ENCODE measurements at regions not wholly inside any gene's neighbourhood (a gene's known extent, or its start where the extent isn't known, plus 50 kb on each side); places are given as distances from the start of the nearest gene placed in this dataset.

DNA sequence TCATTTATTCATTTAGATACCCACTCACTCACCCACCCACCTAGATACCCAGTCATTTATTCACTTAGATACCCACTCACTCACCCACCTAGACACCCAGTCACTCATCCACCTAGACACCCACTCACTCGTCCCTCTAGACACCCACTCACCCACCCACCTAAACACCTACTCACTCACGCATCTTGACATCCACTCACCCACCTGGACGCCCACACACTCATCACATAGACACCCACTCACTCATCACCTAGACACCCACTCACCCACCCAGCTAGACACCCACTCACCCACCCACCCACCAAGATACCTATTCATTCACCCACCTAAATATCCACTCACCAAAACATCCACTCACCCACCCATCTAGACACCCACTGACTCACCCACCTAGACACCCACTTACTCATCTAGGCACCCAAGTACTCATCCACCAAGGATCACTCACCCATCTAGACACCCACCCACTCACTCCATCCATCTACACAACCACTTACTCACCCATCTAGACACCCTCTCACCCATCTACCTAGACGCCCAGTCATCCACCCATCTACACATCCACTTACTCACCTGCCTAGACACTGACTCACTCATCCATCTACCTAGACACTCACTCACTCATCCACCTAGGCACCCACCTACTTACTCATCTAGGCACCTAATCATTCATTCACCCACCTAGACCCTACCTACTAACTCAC is 723.7 kb upstream of the RAB6C start:
- Histone ChIP-seq H3K4me3 (ENCODE audit: low read depth in 1 of 5, low read length in 5 of 5) (no peak overlapping the region), H3K27me3 (ENCODE audit: control insufficient read depth in 5 of 5, insufficient read depth in 4 of 5, low read length in 5 of 5) (no peaks in the 10 kb centered on the region), H3K9me3 (ENCODE audit: control insufficient read depth in 5 of 5, low read length in 5 of 5) (peaks cover 10 to 15% (median 12%) of the 10 kb centered on the region in 5 donors), H3K9ac (ENCODE audit: low read length in 5 of 5) (no peak overlapping the region), H3K4me1 (ENCODE audit: control insufficient read depth in 5 of 5, insufficient read depth in 5 of 5, low read length in 5 of 5) (no peaks in the 10 kb centered on the region), H3K36me3 (ENCODE audit: control insufficient read depth in 5 of 5, insufficient read depth in 5 of 5, low read length in 5 of 5) (no peaks in the 10 kb centered on the region), H3K27ac (ENCODE audit: low read depth, low read length) (no peak overlapping the region)

DNA sequence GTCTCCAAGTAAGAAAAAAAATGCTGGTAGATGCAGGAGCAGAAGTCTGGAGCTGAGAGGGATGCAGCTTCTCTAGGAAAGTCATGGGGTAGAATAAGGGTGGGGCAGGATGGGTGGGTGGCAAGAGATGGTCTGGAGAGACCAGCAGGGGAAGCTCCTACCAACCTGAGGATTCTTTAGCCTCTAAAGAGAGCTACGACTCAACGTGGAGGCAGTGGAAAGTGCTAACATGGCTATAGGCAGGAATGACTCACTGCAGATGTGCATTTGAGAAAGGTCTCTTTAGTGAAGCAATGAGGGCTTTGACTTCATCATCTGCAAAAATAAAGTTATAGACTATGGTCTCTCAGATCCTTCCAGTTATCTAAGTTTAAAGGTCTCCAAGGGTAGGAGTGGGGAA is 722.8 kb upstream of the RAB6C start:
- Histone ChIP-seq H3K9ac (ENCODE audit: low read length in 5 of 5) (no peak overlapping the region), H3K27me3 (ENCODE audit: control insufficient read depth in 5 of 5, insufficient read depth in 4 of 5, low read length in 5 of 5) (no peaks in the 10 kb centered on the region), H3K4me3 (ENCODE audit: low read depth in 1 of 5, low read length in 5 of 5) (no peak overlapping the region), H3K9me3 (ENCODE audit: control insufficient read depth in 5 of 5, low read length in 5 of 5) (peaks cover 10 to 15% (median 12%) of the 10 kb centered on the region in 5 donors), H3K36me3 (ENCODE audit: control insufficient read depth in 5 of 5, insufficient read depth in 5 of 5, low read length in 5 of 5) (no peaks in the 10 kb centered on the region), H3K4me1 (ENCODE audit: control insufficient read depth in 5 of 5, insufficient read depth in 5 of 5, low read length in 5 of 5) (no peaks in the 10 kb centered on the region), H3K27ac (ENCODE audit: low read depth, low read length) (no peak overlapping the region)

DNA sequence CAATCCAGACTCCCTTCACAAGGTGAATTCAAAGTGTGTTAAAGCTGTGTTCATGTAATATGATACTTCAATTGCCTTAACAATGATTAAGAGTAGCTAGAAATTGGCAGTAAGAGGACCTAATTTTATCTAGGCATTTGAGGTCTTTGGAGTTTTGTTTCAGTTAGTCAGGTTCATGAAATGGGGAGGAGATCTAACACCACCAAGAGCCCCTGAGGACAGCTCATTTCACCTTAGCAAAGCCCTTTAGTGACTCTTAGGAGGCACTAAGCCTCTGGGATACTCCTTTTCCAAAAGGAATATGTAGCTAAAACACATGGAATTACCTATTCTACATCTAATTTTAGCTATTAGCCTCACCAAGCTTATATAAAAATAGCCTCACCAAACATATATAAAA is 716.5 kb upstream of the RAB6C start:
- H3K36me3 ChIP-seq (ENCODE audit: control insufficient read depth in 5 of 5, insufficient read depth in 5 of 5, low read length in 5 of 5): no peaks in the 10 kb centered on the region
- no peaks in the 10 kb centered on the region for H3K4me1 ChIP-seq (ENCODE audit: control insufficient read depth in 5 of 5, insufficient read depth in 5 of 5, low read length in 5 of 5)
- H3K27me3 ChIP-seq (ENCODE audit: control insufficient read depth in 5 of 5, insufficient read depth in 4 of 5, low read length in 5 of 5): no peaks in the 10 kb centered on the region
- no peak overlapping the region for H3K27ac ChIP-seq (ENCODE audit: low read depth, low read length)
- H3K4me3 ChIP-seq (ENCODE audit: low read depth in 1 of 5, low read length in 5 of 5): no peak overlapping the region
- no peak overlapping the region for H3K9ac ChIP-seq (ENCODE audit: low read length in 5 of 5)
- H3K9me3 ChIP-seq (ENCODE audit: control insufficient read depth in 5 of 5, low read length in 5 of 5): peaks cover 13 to 24% (median 17%) of the 10 kb centered on the region in 5 donors

DNA sequence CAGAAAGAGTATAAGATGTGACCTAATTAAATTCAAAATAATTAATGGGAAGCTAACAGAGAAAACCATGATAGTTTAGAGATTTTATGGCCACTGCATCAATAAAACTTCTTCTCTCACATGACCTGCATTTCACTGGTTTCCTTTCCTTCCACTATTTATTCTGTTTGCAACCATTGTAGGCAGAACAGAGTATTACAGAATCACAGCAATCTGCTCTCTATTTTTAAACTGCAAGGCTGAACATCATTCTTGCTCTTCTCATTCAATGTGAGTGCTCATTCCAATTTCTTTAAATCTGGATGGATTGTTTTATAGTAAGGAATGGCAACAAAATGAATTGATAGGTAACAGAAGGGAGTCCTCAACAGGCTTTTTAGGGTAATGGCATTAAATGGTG is 715.5 kb upstream of the RAB6C start:
- Histone ChIP-seq H3K9me3 (ENCODE audit: control insufficient read depth in 5 of 5, low read length in 5 of 5) (peaks cover 7 to 20% (median 15%) of the 10 kb centered on the region in 5 donors), H3K27ac (ENCODE audit: low read depth, low read length) (no peak overlapping the region), H3K36me3 (ENCODE audit: control insufficient read depth in 5 of 5, insufficient read depth in 5 of 5, low read length in 5 of 5) (no peaks in the 10 kb centered on the region), H3K4me3 (ENCODE audit: low read depth in 1 of 5, low read length in 5 of 5) (no peak overlapping the region), H3K9ac (ENCODE audit: low read length in 5 of 5) (no peak overlapping the region), H3K4me1 (ENCODE audit: control insufficient read depth in 5 of 5, insufficient read depth in 5 of 5, low read length in 5 of 5) (no peaks in the 10 kb centered on the region), H3K27me3 (ENCODE audit: control insufficient read depth in 5 of 5, insufficient read depth in 4 of 5, low read length in 5 of 5) (no peaks in the 10 kb centered on the region)

DNA sequence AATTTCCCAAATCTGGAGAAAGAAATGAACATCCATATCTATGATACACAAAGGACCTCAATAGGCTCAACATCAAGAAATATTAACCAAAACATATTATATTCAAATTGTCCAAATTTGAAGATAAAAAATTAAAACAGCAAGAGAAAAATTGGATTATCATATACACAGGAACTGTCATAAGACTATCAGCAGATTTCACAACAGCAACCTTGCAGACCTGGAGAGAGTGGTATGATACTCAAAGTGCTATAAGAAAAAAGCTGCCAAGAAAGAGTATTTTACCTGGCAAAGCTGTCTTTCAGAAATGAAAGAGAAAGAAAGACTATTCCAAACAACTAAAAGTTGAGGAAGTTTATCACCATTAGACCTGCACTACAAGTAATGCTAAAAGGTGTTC is 711.9 kb upstream of the RAB6C start:
- Histone ChIP-seq H3K4me1 (ENCODE audit: control insufficient read depth in 5 of 5, insufficient read depth in 5 of 5, low read length in 5 of 5) (no peaks in the 10 kb centered on the region), H3K27ac (ENCODE audit: low read depth, low read length) (no peak overlapping the region), H3K36me3 (ENCODE audit: control insufficient read depth in 5 of 5, insufficient read depth in 5 of 5, low read length in 5 of 5) (no peaks in the 10 kb centered on the region), H3K27me3 (ENCODE audit: control insufficient read depth in 5 of 5, insufficient read depth in 4 of 5, low read length in 5 of 5) (no peaks in the 10 kb centered on the region), H3K9ac (ENCODE audit: low read length in 5 of 5) (no peak overlapping the region), H3K4me3 (ENCODE audit: low read depth in 1 of 5, low read length in 5 of 5) (no peak overlapping the region), H3K9me3 (ENCODE audit: control insufficient read depth in 5 of 5, low read length in 5 of 5) (peaks cover 3 to 20% (median 14%) of the 10 kb centered on the region in 5 donors)

DNA sequence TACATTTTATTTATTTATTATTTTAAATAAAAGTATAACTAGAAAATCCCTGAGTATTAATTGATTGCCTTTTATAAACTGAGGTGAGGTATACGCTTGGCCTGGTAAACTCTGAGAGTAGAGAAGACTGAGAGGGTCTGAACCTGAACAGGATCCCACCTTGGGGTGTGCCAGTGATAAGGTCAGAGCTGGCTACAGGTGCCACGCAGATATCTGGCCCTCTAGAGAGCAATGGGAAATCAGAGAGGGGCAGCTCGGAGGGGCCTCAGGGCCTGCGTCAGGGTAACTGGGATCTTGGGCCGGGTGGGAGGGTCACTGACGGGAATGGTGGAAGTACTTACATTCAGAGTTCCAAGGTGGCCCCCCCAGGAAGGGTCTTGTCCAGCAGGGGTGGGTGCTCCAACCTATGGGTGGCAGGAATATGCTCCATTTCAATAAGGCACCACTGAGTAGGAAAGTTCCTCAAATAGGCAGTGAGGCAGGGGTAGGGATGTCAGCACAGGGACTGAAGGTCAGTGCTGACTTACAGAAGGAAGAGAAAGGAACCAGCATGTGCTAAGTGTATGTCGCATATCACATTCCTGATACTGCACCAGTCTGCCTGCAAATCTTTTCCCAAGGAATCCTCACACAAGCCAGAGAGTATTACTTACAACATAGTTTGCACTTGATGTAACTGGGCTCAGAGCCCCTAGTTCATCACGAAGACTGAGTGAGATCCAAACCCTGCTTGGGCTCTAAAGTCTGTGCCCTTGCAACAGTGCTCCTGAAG is 706.0 kb upstream of the RAB6C start:
- Histone ChIP-seq H3K4me1 (ENCODE audit: control insufficient read depth in 5 of 5, insufficient read depth in 5 of 5, low read length in 5 of 5) (no peaks in the 10 kb centered on the region), H3K27me3 (ENCODE audit: control insufficient read depth in 5 of 5, insufficient read depth in 4 of 5, low read length in 5 of 5) (no peaks in the 10 kb centered on the region), H3K4me3 (ENCODE audit: low read depth in 1 of 5, low read length in 5 of 5) (no peak overlapping the region), H3K9ac (ENCODE audit: low read length in 5 of 5) (no peak overlapping the region), H3K9me3 (ENCODE audit: control insufficient read depth in 5 of 5, low read length in 5 of 5) (peaks cover 0 to 9% (median 5%) of the 10 kb centered on the region in 5 donors), H3K27ac (ENCODE audit: low read depth, low read length) (no peak overlapping the region), H3K36me3 (ENCODE audit: control insufficient read depth in 5 of 5, insufficient read depth in 5 of 5, low read length in 5 of 5) (no peaks in the 10 kb centered on the region)

DNA sequence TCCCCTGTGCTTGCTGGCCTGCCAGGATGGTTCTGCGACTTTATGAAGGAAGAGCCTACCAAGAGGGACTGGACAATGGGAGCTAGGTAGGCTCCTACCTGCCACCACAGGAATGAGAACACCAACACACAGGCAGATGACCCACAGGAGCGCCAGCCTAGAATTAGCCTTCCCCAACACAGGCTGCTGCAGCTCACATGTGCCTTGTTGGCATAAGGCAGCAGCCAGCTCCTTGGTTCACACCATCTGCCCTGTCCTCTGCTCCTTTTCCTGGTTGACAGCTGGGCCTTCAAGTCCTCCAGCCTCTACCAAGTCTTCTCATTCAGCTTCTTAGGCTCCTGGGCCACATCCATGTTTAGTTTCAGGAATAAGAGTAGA is 705.4 kb upstream of the RAB6C start:
- H3K9ac ChIP-seq (ENCODE audit: low read length in 5 of 5): no peak overlapping the region
- H3K27ac ChIP-seq (ENCODE audit: low read depth, low read length): no peak overlapping the region
- no peaks in the 10 kb centered on the region for H3K27me3 ChIP-seq (ENCODE audit: control insufficient read depth in 5 of 5, insufficient read depth in 4 of 5, low read length in 5 of 5)
- peaks cover 0 to 6% (median 5%) of the 10 kb centered on the region in 5 donors for H3K9me3 ChIP-seq (ENCODE audit: control insufficient read depth in 5 of 5, low read length in 5 of 5)
- no peaks in the 10 kb centered on the region for H3K36me3 ChIP-seq (ENCODE audit: control insufficient read depth in 5 of 5, insufficient read depth in 5 of 5, low read length in 5 of 5)
- H3K4me1 ChIP-seq (ENCODE audit: control insufficient read depth in 5 of 5, insufficient read depth in 5 of 5, low read length in 5 of 5): no peaks in the 10 kb centered on the region
- H3K4me3 ChIP-seq (ENCODE audit: low read depth in 1 of 5, low read length in 5 of 5): no peak overlapping the region

DNA sequence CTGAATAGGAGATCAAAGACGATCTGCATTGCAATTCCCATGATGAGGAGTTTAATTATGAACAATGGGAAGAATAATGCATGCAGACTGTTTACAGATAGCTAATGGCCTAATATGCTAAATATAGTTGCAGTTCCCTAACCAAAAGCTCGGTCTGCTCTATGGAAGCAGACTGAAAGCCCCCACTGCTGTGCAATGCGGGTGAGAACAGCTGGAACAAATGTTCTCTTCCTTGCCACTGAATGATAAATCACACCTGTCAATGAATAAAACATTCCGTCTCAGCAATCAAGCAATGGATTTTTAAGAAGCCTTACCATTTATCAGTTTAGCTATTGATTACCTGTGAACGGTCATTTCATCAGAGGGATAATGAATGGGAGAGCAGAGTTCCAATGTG is 704.5 kb upstream of the RAB6C start:
- H3K27ac ChIP-seq (ENCODE audit: low read depth, low read length): no peak overlapping the region
- peaks cover 0 to 12% (median 6%) of the 10 kb centered on the region in 5 donors for H3K9me3 ChIP-seq (ENCODE audit: control insufficient read depth in 5 of 5, low read length in 5 of 5)
- H3K4me1 ChIP-seq (ENCODE audit: control insufficient read depth in 5 of 5, insufficient read depth in 5 of 5, low read length in 5 of 5): no peaks in the 10 kb centered on the region
- no peak overlapping the region for H3K9ac ChIP-seq (ENCODE audit: low read length in 5 of 5)
- no peaks in the 10 kb centered on the region for H3K36me3 ChIP-seq (ENCODE audit: control insufficient read depth in 5 of 5, insufficient read depth in 5 of 5, low read length in 5 of 5)
- no peaks in the 10 kb centered on the region for H3K27me3 ChIP-seq (ENCODE audit: control insufficient read depth in 5 of 5, insufficient read depth in 4 of 5, low read length in 5 of 5)
- H3K4me3 ChIP-seq (ENCODE audit: low read depth in 1 of 5, low read length in 5 of 5): no peak overlapping the region

DNA sequence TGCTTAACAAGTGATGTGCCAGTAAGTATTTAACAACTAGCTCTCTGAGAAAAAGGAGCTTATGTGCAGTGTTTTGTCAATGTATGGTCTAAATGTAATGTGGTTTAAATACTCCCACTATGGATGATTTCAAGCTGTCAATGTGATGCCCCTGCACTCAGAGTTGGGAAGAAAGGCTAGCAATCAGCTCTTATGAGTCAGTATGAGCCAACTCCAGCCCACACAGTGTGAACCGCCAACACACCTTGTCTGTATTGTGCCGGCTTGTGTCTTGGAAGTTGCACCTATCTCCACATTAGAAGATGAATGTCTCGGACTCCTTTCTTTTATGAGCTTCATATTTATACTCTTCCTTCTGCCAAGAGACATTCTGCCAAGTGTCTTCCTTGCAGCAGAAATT is 703.8 kb upstream of the RAB6C start:
- no peaks in the 10 kb centered on the region for H3K36me3 ChIP-seq (ENCODE audit: control insufficient read depth in 5 of 5, insufficient read depth in 5 of 5, low read length in 5 of 5)

DNA sequence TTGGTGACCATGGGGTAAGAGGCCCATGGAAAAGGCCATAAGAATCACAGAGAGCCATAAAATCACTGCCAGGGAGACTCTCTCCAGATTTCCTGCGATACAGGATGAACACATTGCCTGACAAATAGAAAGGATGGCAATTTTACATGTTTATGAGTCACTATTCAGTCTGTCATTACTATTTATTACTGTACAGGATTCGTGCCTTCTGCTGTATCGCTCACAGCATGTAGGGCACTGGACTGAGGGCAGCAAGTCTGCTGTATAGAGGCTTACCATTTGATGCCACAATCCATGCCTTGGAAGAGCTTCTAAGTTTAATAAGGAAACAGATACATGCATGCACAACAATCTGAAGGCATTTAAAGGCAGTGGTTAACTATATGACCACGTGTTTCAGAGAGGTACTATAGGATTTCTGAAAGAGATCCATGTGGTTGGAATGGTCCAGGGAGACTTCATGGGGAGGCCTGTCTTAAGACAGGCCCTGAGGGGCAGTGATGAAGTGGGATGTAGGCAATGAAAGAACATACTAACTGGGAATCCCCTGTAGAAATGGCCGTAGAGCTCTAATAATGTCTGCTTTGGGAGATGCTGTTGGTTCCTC is 702.4 kb upstream of the RAB6C start:
- Histone ChIP-seq H3K9me3 (ENCODE audit: control insufficient read depth in 5 of 5, low read length in 5 of 5) (peaks cover 0 to 11% (median 0%) of the 10 kb centered on the region in 5 donors), H3K36me3 (ENCODE audit: control insufficient read depth in 5 of 5, insufficient read depth in 5 of 5, low read length in 5 of 5) (no peaks in the 10 kb centered on the region), H3K4me3 (ENCODE audit: low read depth in 1 of 5, low read length in 5 of 5) (no peak overlapping the region), H3K4me1 (ENCODE audit: control insufficient read depth in 5 of 5, insufficient read depth in 5 of 5, low read length in 5 of 5) (no peaks in the 10 kb centered on the region), H3K9ac (ENCODE audit: low read length in 5 of 5) (no peak overlapping the region), H3K27ac (ENCODE audit: low read depth, low read length) (no peak overlapping the region), H3K27me3 (ENCODE audit: control insufficient read depth in 5 of 5, insufficient read depth in 4 of 5, low read length in 5 of 5) (no peaks in the 10 kb centered on the region)

More for the DNA sequence above, 703.8 kb upstream of the RAB6C start:
- H3K9ac ChIP-seq (ENCODE audit: low read length in 5 of 5): no peak overlapping the region
- H3K4me3 ChIP-seq (ENCODE audit: low read depth in 1 of 5, low read length in 5 of 5): no peak overlapping the region
- peaks cover 0 to 12% (median 0%) of the 10 kb centered on the region in 5 donors for H3K9me3 ChIP-seq (ENCODE audit: control insufficient read depth in 5 of 5, low read length in 5 of 5)
- no peaks in the 10 kb centered on the region for H3K4me1 ChIP-seq (ENCODE audit: control insufficient read depth in 5 of 5, insufficient read depth in 5 of 5, low read length in 5 of 5)
- H3K27me3 ChIP-seq (ENCODE audit: control insufficient read depth in 5 of 5, insufficient read depth in 4 of 5, low read length in 5 of 5): no peaks in the 10 kb centered on the region
- H3K27ac ChIP-seq (ENCODE audit: low read depth, low read length): no peak overlapping the region
